Astrocyte (in vitro differentiated cells and primary cell): ENCODE measurements at regions not wholly inside any gene's neighbourhood (a gene's known extent, or its start where the extent isn't known, plus 50 kb on each side); places are given as distances from the start of the nearest gene placed in this dataset.

Experiments
- EZH2 ChIP-seq: IDR thresholded peaks from 2 replicates; pipeline ENCODE4 v1.6.1; 2012; ENCODE audit warnings: mild to moderate bottlenecking, low read length, inconsistent platforms; ENCODE audit not compliant: insufficient read depth
- TF ChIP-seq, protein P1 (sequence below): IDR thresholded peaks from 2 replicates; pipeline ENCODE4 v1.5.1; 2011; ENCODE audit warnings: low read depth, mild to moderate bottlenecking, inconsistent platforms, low read length, moderate library complexity; ENCODE audit not compliant: insufficient read depth

DNA sequence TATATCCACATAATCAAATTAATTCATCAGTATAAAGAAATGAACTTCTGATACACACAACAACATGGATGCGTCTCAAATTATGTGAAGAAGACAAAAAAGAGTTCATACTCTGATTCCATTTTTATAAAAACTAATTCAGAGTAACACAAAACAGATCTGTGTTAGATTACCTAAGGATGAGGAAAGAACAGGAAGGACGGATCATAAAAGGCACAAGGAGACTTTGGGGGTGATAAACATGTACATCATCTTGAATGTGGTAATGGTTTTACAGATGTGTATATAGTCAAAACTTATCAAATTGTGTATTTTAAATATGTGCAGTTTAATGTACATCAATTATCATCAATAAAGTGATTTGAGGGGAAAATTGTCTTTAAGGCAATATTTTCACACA lies 59.9 kb upstream of the DOCK9 start:
- TF ChIP-seq, protein P1, sequence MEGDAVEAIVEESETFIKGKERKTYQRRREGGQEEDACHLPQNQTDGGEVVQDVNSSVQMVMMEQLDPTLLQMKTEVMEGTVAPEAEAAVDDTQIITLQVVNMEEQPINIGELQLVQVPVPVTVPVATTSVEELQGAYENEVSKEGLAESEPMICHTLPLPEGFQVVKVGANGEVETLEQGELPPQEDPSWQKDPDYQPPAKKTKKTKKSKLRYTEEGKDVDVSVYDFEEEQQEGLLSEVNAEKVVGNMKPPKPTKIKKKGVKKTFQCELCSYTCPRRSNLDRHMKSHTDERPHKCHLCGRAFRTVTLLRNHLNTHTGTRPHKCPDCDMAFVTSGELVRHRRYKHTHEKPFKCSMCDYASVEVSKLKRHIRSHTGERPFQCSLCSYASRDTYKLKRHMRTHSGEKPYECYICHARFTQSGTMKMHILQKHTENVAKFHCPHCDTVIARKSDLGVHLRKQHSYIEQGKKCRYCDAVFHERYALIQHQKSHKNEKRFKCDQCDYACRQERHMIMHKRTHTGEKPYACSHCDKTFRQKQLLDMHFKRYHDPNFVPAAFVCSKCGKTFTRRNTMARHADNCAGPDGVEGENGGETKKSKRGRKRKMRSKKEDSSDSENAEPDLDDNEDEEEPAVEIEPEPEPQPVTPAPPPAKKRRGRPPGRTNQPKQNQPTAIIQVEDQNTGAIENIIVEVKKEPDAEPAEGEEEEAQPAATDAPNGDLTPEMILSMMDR: no peak
- TF ChIP-seq EZH2: no peak
